SU-DHL-6 (cell line): ENCODE measurements at regions not wholly inside any gene's neighbourhood (a gene's known extent, or its start where the extent isn't known, plus 50 kb on each side); places are given as distances from the start of the nearest gene placed in this dataset.

Source experiments
- H2AFZ ChIP-seq: fragments of 200-600 bp; sonication (generic); 2 replicates; pipeline ENCODE4 v1.6.1; 2014; ENCODE audit warnings: low read depth, mild to moderate bottlenecking, moderate library complexity, mixed read lengths, antibody characterized with exemption, low read length; ENCODE audit not compliant: severe bottlenecking
- H3F3A ChIP-seq: fragments of 200-600 bp; shearing (Covaris generic); 2 replicates; pipeline ENCODE4 v1.6.0; 2016; ENCODE audit warnings: antibody characterized with exemption, mild to moderate bottlenecking; ENCODE audit not compliant: insufficient read depth
- H3K27ac ChIP-seq: fragments of 200-600 bp; sonication (generic); 2 replicates; pipeline ENCODE4 v1.5.1; 2016; ENCODE audit warnings: low read depth, mild to moderate bottlenecking, low read length, moderate library complexity, mixed read lengths
- H3K27me3 ChIP-seq: fragments of 200-600 bp; sonication (generic), shearing (Covaris generic); 2 replicates; pipeline ENCODE4 v1.6.0; 2014; ENCODE audit warnings: mild to moderate bottlenecking, low read length
- H3K36me3 ChIP-seq: fragments of 200-600 bp; sonication (generic); 2 replicates; pipeline ENCODE4 v1.6.1; 2014; ENCODE audit warnings: mild to moderate bottlenecking, low read length, mixed read lengths
- H3K4me2 ChIP-seq: fragments of 300-600, 200-600 bp; shearing (Covaris generic), sonication (generic); 2 replicates; pipeline ENCODE4 v1.6.0; 2014; ENCODE audit warnings: low read length, low read depth, mild to moderate bottlenecking; ENCODE audit not compliant: poor library complexity, severe bottlenecking
- H3K4me3 ChIP-seq: fragments of 200-600 bp; sonication (generic); 2 replicates; pipeline ENCODE4 v1.5.1; 2014; ENCODE audit warnings: antibody characterized with exemption, low read length, mild to moderate bottlenecking, mixed read lengths; ENCODE audit not compliant: insufficient read depth, poor library complexity, severe bottlenecking
- H3K79me2 ChIP-seq: fragments of 200-600 bp; sonication (generic); 2 replicates; pipeline ENCODE4 v1.6.1; 2014; ENCODE audit warnings: mild to moderate bottlenecking, low read length, moderate library complexity; ENCODE audit not compliant: insufficient read depth
- H3K9ac ChIP-seq: fragments of 200-600 bp; sonication (generic); 2 replicates; pipeline ENCODE4 v1.7.0; 2014; ENCODE audit warnings: mild to moderate bottlenecking, low read length
- H3K9me2 ChIP-seq: fragments of 200-600 bp; sonication (generic); replicated peaks from 2 replicates; pipeline ENCODE4 v1.6.1; 2014; ENCODE audit warnings: low read length; ENCODE audit not compliant: insufficient read depth
- H3K9me3 ChIP-seq: fragments of 200-600 bp; sonication (generic); 2 replicates; pipeline ENCODE4 v1.6.1; 2014; ENCODE audit warnings: low read length, mixed read lengths; ENCODE audit not compliant: insufficient read depth
- H4K20me1 ChIP-seq: fragments of 200-600 bp; sonication (generic); 2 replicates; pipeline ENCODE4 v1.6.1; 2014; ENCODE audit warnings: low read depth, mild to moderate bottlenecking, antibody characterized with exemption, low read length, moderate library complexity, mixed read lengths
- EZH2phosphoT487 ChIP-seq: fragments of 200-600 bp; sonication (generic), shearing (Covaris generic); conservative IDR thresholded peaks from 2 replicates; pipeline ENCODE4 v1.6.1; 2018; ENCODE audit warnings: mild to moderate bottlenecking, antibody characterized with exemption, low read length, moderate library complexity, mixed read lengths
- TF ChIP-seq, protein P1 (sequence below): fragments of 200-600 bp; sonication (generic); IDR thresholded peaks from one replicate; pipeline ENCODE4 v1.5.1; 2017; ENCODE audit warnings: antibody characterized with exemption, mild to moderate bottlenecking, low read length, moderate library complexity; ENCODE audit not compliant: insufficient read depth, poor library complexity, severe bottlenecking

DNA sequence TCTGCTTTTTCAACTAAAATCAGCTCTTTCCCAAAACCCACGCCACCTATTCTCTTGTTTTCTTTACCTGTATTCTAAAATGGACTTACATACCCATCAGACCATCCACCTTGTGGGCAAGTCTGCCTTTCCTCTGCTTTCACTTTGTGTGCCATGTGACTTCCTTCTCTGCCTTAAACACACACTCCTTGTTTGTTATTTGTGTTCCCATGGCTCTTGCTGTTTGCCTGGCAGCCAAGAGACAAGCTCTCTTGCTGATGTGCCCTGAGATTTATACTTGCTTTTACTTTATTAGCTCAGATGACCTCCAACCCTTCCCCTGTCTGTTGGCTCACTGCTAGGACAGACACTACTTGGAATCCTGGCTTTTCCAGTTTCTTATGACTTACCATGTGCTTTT, 309.7 kb upstream of the LRRTM4 start:
- no peak for TF ChIP-seq EZH2phosphoT487
- TF ChIP-seq, protein P1, sequence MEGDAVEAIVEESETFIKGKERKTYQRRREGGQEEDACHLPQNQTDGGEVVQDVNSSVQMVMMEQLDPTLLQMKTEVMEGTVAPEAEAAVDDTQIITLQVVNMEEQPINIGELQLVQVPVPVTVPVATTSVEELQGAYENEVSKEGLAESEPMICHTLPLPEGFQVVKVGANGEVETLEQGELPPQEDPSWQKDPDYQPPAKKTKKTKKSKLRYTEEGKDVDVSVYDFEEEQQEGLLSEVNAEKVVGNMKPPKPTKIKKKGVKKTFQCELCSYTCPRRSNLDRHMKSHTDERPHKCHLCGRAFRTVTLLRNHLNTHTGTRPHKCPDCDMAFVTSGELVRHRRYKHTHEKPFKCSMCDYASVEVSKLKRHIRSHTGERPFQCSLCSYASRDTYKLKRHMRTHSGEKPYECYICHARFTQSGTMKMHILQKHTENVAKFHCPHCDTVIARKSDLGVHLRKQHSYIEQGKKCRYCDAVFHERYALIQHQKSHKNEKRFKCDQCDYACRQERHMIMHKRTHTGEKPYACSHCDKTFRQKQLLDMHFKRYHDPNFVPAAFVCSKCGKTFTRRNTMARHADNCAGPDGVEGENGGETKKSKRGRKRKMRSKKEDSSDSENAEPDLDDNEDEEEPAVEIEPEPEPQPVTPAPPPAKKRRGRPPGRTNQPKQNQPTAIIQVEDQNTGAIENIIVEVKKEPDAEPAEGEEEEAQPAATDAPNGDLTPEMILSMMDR = no peak
- Histone ChIP-seq H3K36me3 (no peaks in the 10 kb centered on the region), H3K9me3 (peaks cover 12% of the 10 kb centered on the region; the same call in 1 of the 2 replicates), H3K9ac (no peak overlapping the region), H3K79me2 (no peaks in the 10 kb centered on the region), H3K9me2 (no peaks in the 10 kb centered on the region), H3F3A (no peaks in the 10 kb centered on the region), H4K20me1 (no peaks in the 10 kb centered on the region), H2AFZ (no peak overlapping the region), H3K4me2 (no peak overlapping the region), H3K27me3 (no peaks in the 10 kb centered on the region), H3K27ac (no peak overlapping the region), H3K4me3 (no peak overlapping the region)

DNA sequence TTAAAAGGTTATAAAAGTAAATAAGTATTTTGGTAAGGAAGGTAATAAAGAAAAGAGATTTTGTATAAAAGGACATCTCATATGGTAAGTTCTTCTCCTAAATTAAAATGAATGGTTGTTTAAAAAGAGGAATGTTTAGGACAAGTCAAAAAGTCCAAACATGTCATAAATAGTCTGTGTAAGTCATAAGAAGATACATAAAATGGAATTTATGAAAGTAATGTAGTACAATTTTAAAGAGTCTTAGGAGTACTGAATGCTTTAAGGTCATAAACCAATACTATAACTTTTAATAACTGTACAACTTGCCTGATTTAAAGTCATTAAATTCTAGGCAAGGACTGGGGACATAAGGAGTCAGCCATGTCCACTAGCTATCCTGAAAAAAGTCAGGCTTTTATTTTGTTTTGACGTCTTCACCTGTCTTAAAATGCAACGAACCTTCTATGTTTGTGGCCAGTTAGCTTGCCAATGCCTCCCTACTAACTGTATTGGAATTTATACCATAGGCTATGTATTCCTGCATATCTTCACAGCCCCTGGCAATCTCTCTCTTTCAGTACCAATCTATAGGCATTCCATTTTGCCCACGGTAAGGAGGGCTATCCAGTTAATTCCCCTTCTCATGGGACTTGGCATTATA, 312.3 kb upstream of the LRRTM4 start:
- Histone ChIP-seq H3K36me3 (no peaks in the 10 kb centered on the region), H3F3A (no peaks in the 10 kb centered on the region), H3K9me3 (peaks cover 12% of the 10 kb centered on the region; the same call in 1 of the 2 replicates), H3K4me2 (no peak overlapping the region), H3K9me2 (no peaks in the 10 kb centered on the region), H3K27me3 (no peaks in the 10 kb centered on the region), H2AFZ (no peak overlapping the region), H3K27ac (no peak overlapping the region), H3K9ac (no peak overlapping the region), H3K4me3 (no peak overlapping the region), H4K20me1 (no peaks in the 10 kb centered on the region), H3K79me2 (no peaks in the 10 kb centered on the region)
- no peak for TF ChIP-seq EZH2phosphoT487
- TF ChIP-seq, protein P1 = no peak

GRCh38 chr2:77838441-77838840, 316.3 kb upstream of the LRRTM4 start:
- Histone ChIP-seq H3K9me3 (peaks cover 11% of the 10 kb centered on the region; the same call in 1 of the 2 replicates), H3K79me2 (no peaks in the 10 kb centered on the region), H3K9ac (no peak overlapping the region), H3K27me3 (no peaks in the 10 kb centered on the region), H3K36me3 (no peaks in the 10 kb centered on the region), H4K20me1 (no peaks in the 10 kb centered on the region), H3K9me2 (no peaks in the 10 kb centered on the region), H3F3A (no peaks in the 10 kb centered on the region), H3K4me2 (no peak overlapping the region), H3K27ac (no peak overlapping the region), H2AFZ (no peak overlapping the region), H3K4me3 (no peak overlapping the region)
- TF ChIP-seq EZH2phosphoT487 = no peak
- TF ChIP-seq, protein P1 = no peak
